H1 (cell line): ENCODE measurements at regions not wholly inside any gene's neighbourhood (a gene's known extent, or its start where the extent isn't known, plus 50 kb on each side); places are given as distances from the start of the nearest gene placed in this dataset.

Source experiments
- BACH1 ChIP-seq: IDR thresholded peaks from 2 replicates; pipeline ENCODE4 v1.6.1; 2012; ENCODE audit warnings: low read length, improper control_type of control experiment
- BCL11A ChIP-seq, 2 experiments: IDR thresholded peaks; one replicate each; pipeline ENCODE4 v1.6.1; 2011; ENCODE audit warnings: low read depth in 2 of 2, low read length in 2 of 2, mild to moderate bottlenecking in 2 of 2
- CTCF ChIP-seq, 3 experiments: IDR thresholded peaks; 1 replicate in 2 of 3; 2 replicates in 1 of 3; pipeline versions ENCODE4 v1.5.1 to v1.6.1; 2011; ENCODE audit warnings: low read length in 3 of 3, mild to moderate bottlenecking in 3 of 3, inconsistent platforms in 2 of 3, low read depth in 1 of 3, moderate library complexity in 1 of 3; ENCODE audit not compliant: insufficient read depth in 1 of 3; ENCODE audit errors: control extremely low read depth in 1 of 3
- KDM1A ChIP-seq: fragments of 200-600, 300-600 bp; sonication (generic); IDR thresholded peaks from 2 replicates; pipeline ENCODE4 v1.7.1; 2016; ENCODE audit warnings: mild to moderate bottlenecking, low read length, borderline replicate concordance
- POU5F1 ChIP-seq: IDR thresholded peaks from 2 replicates; pipeline ENCODE4 v1.6.1; 2011; ENCODE audit warnings: low read depth, mild to moderate bottlenecking, low read length, moderate library complexity
- RXRA ChIP-seq: IDR thresholded peaks from 2 replicates; pipeline ENCODE4 v1.6.1; 2011; ENCODE audit warnings: low read depth, mild to moderate bottlenecking, low read length, moderate library complexity; ENCODE audit not compliant: insufficient read depth
- TEAD4 ChIP-seq: IDR thresholded peaks from 2 replicates; pipeline ENCODE4 v1.6.1; 2012; ENCODE audit warnings: low read depth, low read length, inconsistent platforms, mixed read lengths
- YY1 ChIP-seq: IDR thresholded peaks from 2 replicates; pipeline ENCODE4 v1.6.1; 2011; ENCODE audit warnings: low read depth, mild to moderate bottlenecking, low read length

DNA sequence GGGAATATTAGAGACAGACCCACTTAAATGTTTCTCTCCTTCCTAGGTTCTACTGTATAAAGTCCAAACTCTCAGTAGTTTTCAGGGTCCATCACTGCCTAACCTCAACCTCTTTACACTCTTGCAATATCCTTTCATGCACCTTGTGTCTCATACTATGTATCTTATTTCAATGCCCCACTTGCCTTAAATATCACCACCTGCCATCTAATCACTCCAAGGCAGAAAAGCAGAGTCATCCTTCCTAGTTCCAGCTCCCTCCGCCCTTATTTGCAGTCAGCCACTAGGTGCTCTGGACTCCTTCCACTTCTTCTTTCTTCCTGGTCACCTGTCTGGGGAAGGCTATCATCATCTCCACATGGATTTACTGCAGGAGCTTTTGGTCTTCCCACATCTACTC is 322.0 kb downstream of the MFSD1 start (continued):
- TF ChIP-seq CTCF (IDR thresholded peaks at IDR 0.05; ENCODE audit: control extremely low read depth in 1 of 3, insufficient read depth in 1 of 3, low read depth in 1 of 3, low read length in 3 of 3) (no peak), POU5F1 (no peak), YY1 (no peak), BACH1 (no peak), RXRA (no peak), KDM1A (no peak), BCL11A (IDR thresholded peaks at IDR 0.05; ENCODE audit: low read depth in 2 of 2, low read length in 2 of 2) (no peak), TEAD4 (no peak)
